H9 (cell line): ENCODE measurements at regions not wholly inside any gene's neighbourhood (a gene's known extent, or its start where the extent isn't known, plus 50 kb on each side); places are given as distances from the start of the nearest gene placed in this dataset.

ENCODE experiments used
- DNase-seq: peaks from one replicate; pipeline ENCODE4 v3.0.0-alpha.2; 2017
- H2AFZ ChIP-seq: one replicate; pipeline ENCODE4 v1.6.1; 2013; ENCODE audit warnings: mild to moderate bottlenecking, low read length, control low read depth, moderate library complexity
- H2AK5ac ChIP-seq: 2 replicates; pipeline ENCODE4 v1.6.1; 2013; ENCODE audit warnings: low read length, control low read depth, mixed read lengths; ENCODE audit not compliant: insufficient read length
- H2BK120ac ChIP-seq: one replicate; pipeline ENCODE4 v1.6.1; 2013; ENCODE audit warnings: low read depth, mild to moderate bottlenecking, low read length, control low read depth, inconsistent platforms; ENCODE audit not compliant: poor library complexity, severe bottlenecking
- H2BK12ac ChIP-seq: 2 replicates; pipeline ENCODE4 v1.6.1; 2013; ENCODE audit warnings: low read length, control low read depth, mixed read lengths, low read depth; ENCODE audit not compliant: insufficient read length
- H2BK15ac ChIP-seq: 2 replicates; pipeline ENCODE4 v1.6.1; 2013; ENCODE audit warnings: low read depth, low read length, control low read depth
- H2BK20ac ChIP-seq: one replicate; pipeline ENCODE4 v1.6.1; 2013; ENCODE audit warnings: low read depth, mild to moderate bottlenecking, low read length, control low read depth, inconsistent platforms; ENCODE audit not compliant: poor library complexity, severe bottlenecking
- H2BK5ac ChIP-seq: 2 replicates; pipeline ENCODE4 v1.6.1; 2013; ENCODE audit warnings: low read length, control low read depth, mixed read lengths; ENCODE audit not compliant: insufficient read length
- H3K14ac ChIP-seq: 2 replicates; pipeline ENCODE4 v1.6.1; 2013; ENCODE audit warnings: low read length, control low read depth; ENCODE audit not compliant: insufficient read depth
- H3K18ac ChIP-seq: 2 replicates; pipeline ENCODE4 v1.6.1; 2013; ENCODE audit warnings: low read depth, mild to moderate bottlenecking, mixed read lengths, low read length, control low read depth; ENCODE audit not compliant: insufficient read length
- H3K23ac ChIP-seq: 2 replicates; pipeline ENCODE4 v1.6.1; 2013; ENCODE audit warnings: low read length, control low read depth, mixed read lengths, low read depth; ENCODE audit not compliant: insufficient read length
- H3K23me2 ChIP-seq: 2 replicates; pipeline ENCODE4 v1.6.1; 2013; ENCODE audit warnings: low read depth, mild to moderate bottlenecking, mixed read lengths, low read length, control low read depth; ENCODE audit not compliant: insufficient read length, poor library complexity, severe bottlenecking
- H3K27ac ChIP-seq: 2 replicates; pipeline ENCODE4 v1.5.1; 2013; ENCODE audit warnings: low read length, control low read depth, mixed read lengths, low read depth; ENCODE audit not compliant: insufficient read length
- H3K27me3 ChIP-seq: 2 replicates; pipeline ENCODE4 v1.6.1; 2013; ENCODE audit warnings: low read length, control low read depth, inconsistent platforms; ENCODE audit not compliant: insufficient read depth
- H3K4ac ChIP-seq: 2 replicates; pipeline ENCODE4 v1.6.1; 2013; ENCODE audit warnings: low read depth, mild to moderate bottlenecking, control low read depth, inconsistent platforms, low read length, moderate library complexity
- H3K4me1 ChIP-seq: 2 replicates; pipeline ENCODE4 v1.6.1; 2013; ENCODE audit warnings: low read length, control low read depth, inconsistent platforms; ENCODE audit not compliant: insufficient read depth
- H3K4me2 ChIP-seq: 2 replicates; pipeline ENCODE4 v1.6.1; 2013; ENCODE audit warnings: low read length, control low read depth, mixed read lengths; ENCODE audit not compliant: insufficient read length, insufficient read depth
- H3K56ac ChIP-seq: 2 replicates; pipeline ENCODE4 v1.6.1; 2013; ENCODE audit warnings: low read depth, mild to moderate bottlenecking, mixed read lengths, low read length, control low read depth; ENCODE audit not compliant: insufficient read length
- H3K79me1 ChIP-seq: 2 replicates; pipeline ENCODE4 v1.6.1; 2013; ENCODE audit warnings: low read depth, mild to moderate bottlenecking, moderate library complexity, low read length, control low read depth, inconsistent platforms; ENCODE audit not compliant: insufficient read depth, poor library complexity, severe bottlenecking
- H3K79me2 ChIP-seq: 2 replicates; pipeline ENCODE4 v1.6.1; 2013; ENCODE audit warnings: low read length, control low read depth, inconsistent platforms; ENCODE audit not compliant: insufficient read depth
- H3K9ac ChIP-seq: 2 replicates; pipeline ENCODE4 v1.6.1; 2013; ENCODE audit warnings: low read length, control low read depth, mixed read lengths; ENCODE audit not compliant: insufficient read length; ENCODE audit errors: extremely low read depth
- H3K9me3 ChIP-seq: one replicate; pipeline ENCODE4 v1.6.1; 2013; ENCODE audit warnings: low read depth, low read length, inconsistent platforms; ENCODE audit not compliant: control insufficient read depth
- H3T11ph ChIP-seq: one replicate; pipeline ENCODE4 v1.6.1; 2013; ENCODE audit warnings: mild to moderate bottlenecking, low read length, control low read depth, inconsistent platforms
- H4K20me1 ChIP-seq: one replicate; pipeline ENCODE4 v1.6.1; 2013; ENCODE audit not compliant: control insufficient read depth, insufficient read length, insufficient read depth
- H4K5ac ChIP-seq: 2 replicates; pipeline ENCODE4 v1.6.1; 2013; ENCODE audit warnings: low read depth, mild to moderate bottlenecking, mixed read lengths, low read length, control low read depth; ENCODE audit not compliant: insufficient read length
- H4K8ac ChIP-seq: replicated peaks from 2 replicates; pipeline ENCODE4 v1.6.1; 2013; ENCODE audit warnings: low read length, control low read depth, mixed read lengths, low read depth; ENCODE audit not compliant: insufficient read length
- H4K91ac ChIP-seq: 2 replicates; pipeline ENCODE4 v1.6.1; 2013; ENCODE audit warnings: low read depth, mild to moderate bottlenecking, moderate library complexity, mixed read lengths, low read length, control low read depth; ENCODE audit not compliant: insufficient read length
- H3K27ac Mint-ChIP-seq, 3 experiments: 2 replicates in 2 of 3; 3 replicates in 1 of 3; pipeline ENCODE4 v1.8.0; 2020 to 2021; ENCODE audit warnings: mixed read lengths in 3 of 3, mild to moderate bottlenecking in 1 of 3, moderate library complexity in 1 of 3
- H3K27me3 Mint-ChIP-seq: 2 replicates; pipeline ENCODE4 v1.8.0; 2021; ENCODE audit warnings: low read depth, mild to moderate bottlenecking, moderate library complexity, mixed read lengths
- H3K36me3 Mint-ChIP-seq, 3 experiments: 2 replicates in 2 of 3; 3 replicates in 1 of 3; pipeline ENCODE4 v1.8.0; 2020 to 2021; ENCODE audit warnings: low read depth in 3 of 3, mixed read lengths in 3 of 3; ENCODE audit not compliant: insufficient read depth in 1 of 3
- H3K4me1 Mint-ChIP-seq, 2 experiments: 2 replicates each; pipeline ENCODE4 v1.8.0; 2020; ENCODE audit warnings: mixed read lengths in 2 of 2
- H3K4me3 Mint-ChIP-seq, 2 experiments: 2 replicates in 1 of 2; 3 replicates in 1 of 2; pipeline ENCODE4 v1.8.0; 2020 to 2021; ENCODE audit warnings: mild to moderate bottlenecking in 2 of 2, mixed read lengths in 2 of 2, moderate library complexity in 1 of 2
- H3K9me3 Mint-ChIP-seq, 2 experiments: 2 replicates in 1 of 2; 3 replicates in 1 of 2; pipeline ENCODE4 v1.8.0; 2020; ENCODE audit warnings: mild to moderate bottlenecking in 2 of 2, mixed read lengths in 2 of 2, moderate library complexity in 1 of 2
- CTCF ChIP-seq: fragments of 200-600 bp; sonication (generic); conservative IDR thresholded peaks from 3 replicates; pipeline ENCODE4 v1.8.0; 2021; ENCODE audit warnings: antibody characterized with exemption, mild to moderate bottlenecking
- WGBS: extraction: QIAGEN DNeasy Blood & Tissue Kit; methylation state at CpG from one replicate; pipeline ENCODE4 v1.1.7; 2013; ENCODE audit warnings: missing lambda C conversion rate, low lambda C conversion rate, mixed read lengths; ENCODE audit not compliant: insufficient read length; ENCODE audit errors: extremely low coverage; 5-methylcytosine and 5-hydroxymethylcytosine counted together

- no peak overlapping the region for H3K4me2 ChIP-seq
- H3K27me3 Mint-ChIP-seq: no peaks in the 10 kb centered on the region
- no peak overlapping the region for H2BK120ac ChIP-seq
- H2BK5ac ChIP-seq: no peak overlapping the region
- TF ChIP-seq CTCF: no peak
- H3K14ac ChIP-seq: no peak overlapping the region
- H3T11ph ChIP-seq: no peak overlapping the region
- H3K36me3 Mint-ChIP-seq: no peaks in the 10 kb centered on the region
- H3K9me3 Mint-ChIP-seq: no peaks in the 10 kb centered on the region
- H4K8ac ChIP-seq: no peak overlapping the region
- H3K27ac ChIP-seq: no peak overlapping the region
- no peaks in the 10 kb centered on the region for H4K20me1 ChIP-seq
- H3K4me1 Mint-ChIP-seq: peaks cover 16 to 20% of the 10 kb centered on the region in 2 experiments
- no peaks in the 10 kb centered on the region for H3K79me1 ChIP-seq
- H2BK15ac ChIP-seq: no peak overlapping the region
- no peak overlapping the region for H4K91ac ChIP-seq
- H3K56ac ChIP-seq: no peak overlapping the region
- H3K23me2 ChIP-seq: no peaks in the 10 kb centered on the region
- no peak for DNase-seq
- H2AK5ac ChIP-seq: no peak overlapping the region
- no peak overlapping the region for H2BK12ac ChIP-seq
- no peaks in the 10 kb centered on the region for H3K79me2 ChIP-seq
- WGBS: no CpG with 5 or more reads among the region's 6 CpGs
- no peak overlapping the region for H3K23ac ChIP-seq
- H4K5ac ChIP-seq: no peak overlapping the region
- H3K9me3 ChIP-seq: no peaks in the 10 kb centered on the region
- H3K4ac ChIP-seq: no peak overlapping the region
- H3K27me3 ChIP-seq: no peaks in the 10 kb centered on the region
- H2BK20ac ChIP-seq: no peak overlapping the region
- H3K18ac ChIP-seq: no peak overlapping the region
- no peak overlapping the region for H3K27ac Mint-ChIP-seq
- no peak overlapping the region for H3K4me3 Mint-ChIP-seq
- no peaks in the 10 kb centered on the region for H3K4me1 ChIP-seq
- no peak overlapping the region for H2AFZ ChIP-seq
- H3K9ac ChIP-seq: no peak overlapping the region
These were observed 258.6 kb downstream of the EN1 start for GRCh38 chr2:118588850-118589249.
